Activated CD4-positive, alpha-beta memory T cell treated with anti-CD3 and anti-CD28 coated beads for 36 hours (primary cell): ENCODE measurements at regions not wholly inside any gene's neighbourhood (a gene's known extent, or its start where the extent isn't known, plus 50 kb on each side); places are given as distances from the start of the nearest gene placed in this dataset.

ENCODE experiments used
- CTCF ChIA-PET: fragments of 350-600 bp; sonication (Branson Sonifier 250); formaldehyde crosslinking; loops from one replicate; lab custom pipeline; 2021; ENCODE audit warnings: antibody characterized with exemption, inconsistent platforms; lab: Charles Lee
- POLR2A ChIA-PET: fragments of 350-600 bp; sonication (Branson Sonifier 250); formaldehyde crosslinking; loops from one replicate; lab custom pipeline; 2021; ENCODE audit warnings: antibody characterized with exemption; lab: Charles Lee
- DNase-seq: peaks from one replicate; pipeline ENCODE4 v3.0.0-alpha.2; 2020
- H3K27ac Mint-ChIP-seq: one replicate; pipeline ENCODE4 v1.8.0; 2021; ENCODE audit warnings: mixed read lengths
- H3K27me3 Mint-ChIP-seq: one replicate; pipeline ENCODE4 v1.8.0; 2021; ENCODE audit warnings: mixed read lengths
- H3K36me3 Mint-ChIP-seq: one replicate; pipeline ENCODE4 v1.8.0; 2021; ENCODE audit warnings: mixed read lengths
- H3K4me1 Mint-ChIP-seq: one replicate; pipeline ENCODE4 v1.8.0; 2021; ENCODE audit warnings: low read depth, mixed read lengths
- H3K4me3 Mint-ChIP-seq: one replicate; pipeline ENCODE4 v1.8.0; 2021; ENCODE audit warnings: mild to moderate bottlenecking, mixed read lengths
- H3K9me3 Mint-ChIP-seq: one replicate; pipeline ENCODE4 v1.8.0; 2021; ENCODE audit warnings: mixed read lengths
- intact Hi-C: fragments of 100-400 bp; cut with micrococcal nuclease; formaldehyde crosslinking; loops from one replicate; pipeline ENCODE4 v1.15.1; 2023

DNA sequence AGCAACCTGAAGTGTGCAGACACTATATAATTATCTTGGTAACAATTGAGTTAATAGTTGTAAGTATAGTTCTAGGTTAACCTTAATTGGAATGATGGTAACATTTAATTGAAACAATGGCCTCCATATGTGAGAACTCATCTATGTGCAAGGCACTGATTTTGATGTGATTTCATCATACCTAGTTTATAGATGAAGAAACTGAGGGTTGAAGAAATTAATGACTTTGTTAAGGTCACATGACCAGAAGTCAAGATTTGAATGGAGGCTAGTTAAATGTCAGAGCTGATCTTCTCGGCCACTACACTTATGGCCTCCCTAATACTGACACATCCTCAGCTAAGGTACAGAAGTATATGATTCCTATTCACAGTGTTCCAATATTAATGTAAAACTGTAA, 128.2 kb upstream of the PSMD7 start:
- ChIA-PET POLR2A (no interaction called here), CTCF (no interaction called here)
- Mint-ChIP-seq H3K36me3 (no peaks in the 10 kb centered on the region), H3K27ac (no peak overlapping the region), H3K4me3 (no peak overlapping the region), H3K4me1 (no peaks in the 10 kb centered on the region), H3K27me3 (peaks cover 2% of the 10 kb centered on the region), H3K9me3 (peaks cover 4% of the 10 kb centered on the region)
- intact Hi-C loops = no loop called here
- no peak for DNase-seq

DNA sequence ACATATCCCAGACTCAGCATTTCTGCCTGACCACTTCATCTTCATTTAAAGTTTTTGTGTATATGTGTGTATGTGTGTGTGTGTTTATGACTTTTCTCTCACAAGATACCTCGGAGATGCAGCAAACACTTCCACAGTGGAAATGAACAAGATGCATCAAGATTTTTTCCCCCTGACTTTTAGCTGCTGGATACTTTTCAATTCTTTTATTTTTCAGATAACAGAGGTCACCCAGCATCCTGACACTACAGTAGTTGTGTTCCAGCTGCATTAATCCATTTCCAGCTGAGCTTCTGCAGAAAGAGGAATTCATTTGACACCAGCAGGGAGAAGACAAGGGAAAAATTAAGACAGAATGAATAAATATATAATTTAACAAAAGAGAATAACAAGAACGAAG, 130.2 kb upstream of the PSMD7 start:
- ChIA-PET POLR2A (no interaction called here), CTCF (no interaction called here)
- Mint-ChIP-seq H3K36me3 (no peaks in the 10 kb centered on the region), H3K9me3 (peaks cover 7% of the 10 kb centered on the region), H3K4me1 (no peaks in the 10 kb centered on the region), H3K27ac (no peak overlapping the region), H3K27me3 (peaks cover 2% of the 10 kb centered on the region), H3K4me3 (no peak overlapping the region)
- intact Hi-C loops = no loop called here
- no peak for DNase-seq

DNA sequence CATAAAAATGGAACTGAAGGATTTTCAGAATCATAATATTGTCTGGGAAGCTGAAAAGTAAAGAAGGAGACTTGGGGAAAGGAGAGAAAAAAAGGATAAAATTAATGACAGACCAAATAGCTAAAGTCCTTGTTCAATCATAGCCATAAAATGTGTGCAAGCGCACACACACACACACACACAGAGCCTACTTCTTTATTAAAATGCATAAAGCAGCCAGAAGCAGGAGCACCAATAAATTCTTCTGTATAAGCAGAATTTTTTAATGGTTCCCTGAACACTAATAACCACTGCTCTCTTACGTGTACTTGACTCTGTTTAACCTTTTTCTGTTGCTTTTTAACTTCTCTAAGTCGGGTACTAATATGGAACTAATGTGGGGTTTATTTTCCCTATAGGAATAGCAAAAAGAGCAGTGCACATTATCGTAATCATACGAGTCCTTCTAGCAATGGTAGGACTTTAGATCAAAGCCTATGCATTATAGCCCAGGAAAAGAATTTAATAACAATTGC, 131.0 kb upstream of the PSMD7 start:
- no peaks in the 10 kb centered on the region for H3K4me1 Mint-ChIP-seq

DNA sequence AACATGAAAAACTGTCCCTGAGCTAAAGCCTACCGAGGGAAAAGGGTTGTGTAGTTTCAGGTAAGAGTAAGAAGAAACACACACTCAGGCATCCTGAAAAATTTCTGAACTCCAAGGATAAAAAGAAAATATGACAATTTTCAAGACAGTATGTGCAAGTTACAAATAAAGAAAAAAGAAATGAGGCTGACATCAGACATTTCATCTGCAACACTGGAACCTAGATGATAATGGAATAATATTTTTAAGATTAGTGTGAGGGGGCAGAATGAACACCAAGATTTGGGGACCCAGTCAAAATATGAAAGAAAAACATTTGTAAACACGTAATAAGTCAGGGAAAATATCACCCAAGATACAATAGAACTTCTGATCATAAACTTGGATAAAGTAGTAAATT, 135.9 kb upstream of the PSMD7 start:
- POLR2A ChIA-PET = no interaction called here
- Mint-ChIP-seq H3K9me3 (peaks cover 14% of the 10 kb centered on the region), H3K27me3 (no peaks in the 10 kb centered on the region), H3K4me1 (no peaks in the 10 kb centered on the region), H3K4me3 (no peak overlapping the region), H3K27ac (no peak overlapping the region), H3K36me3 (no peaks in the 10 kb centered on the region)
- no peak for DNase-seq
- intact Hi-C loops = no loop called here
- CTCF ChIA-PET = no interaction called here

More for the DNA sequence above, 131.0 kb upstream of the PSMD7 start:
- no peak overlapping the region for H3K4me3 Mint-ChIP-seq
- no peak for DNase-seq
- ChIA-PET POLR2A (no interaction called here), CTCF (no interaction called here)
- intact Hi-C loops = no loop called here
- H3K36me3 Mint-ChIP-seq = no peaks in the 10 kb centered on the region
- peaks cover 12% of the 10 kb centered on the region for H3K9me3 Mint-ChIP-seq
- peaks cover 2% of the 10 kb centered on the region for H3K27me3 Mint-ChIP-seq
- H3K27ac Mint-ChIP-seq = no peak overlapping the region

DNA sequence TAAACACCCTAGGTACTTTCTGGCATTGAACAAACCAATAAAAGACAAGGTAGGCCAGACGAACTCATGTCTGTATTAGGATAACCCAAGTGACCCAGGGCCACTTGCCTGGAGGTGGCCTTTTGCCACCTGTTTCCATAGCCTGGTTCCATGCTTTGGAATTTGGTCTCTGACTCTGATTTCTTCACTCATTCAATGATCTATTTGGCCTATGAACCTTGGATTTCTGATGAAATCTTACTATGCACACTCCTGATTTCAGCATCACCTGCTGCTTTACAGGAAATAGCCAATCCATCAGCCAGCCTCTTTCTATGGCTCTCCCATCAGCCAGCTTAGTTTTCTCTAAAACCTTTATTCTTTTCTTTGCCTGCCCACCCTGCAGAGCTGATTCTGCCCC, 142.8 kb upstream of the PSMD7 start:
- Mint-ChIP-seq H3K36me3 (no peaks in the 10 kb centered on the region), H3K4me3 (no peak overlapping the region), H3K27me3 (peaks cover 2% of the 10 kb centered on the region), H3K4me1 (no peaks in the 10 kb centered on the region), H3K9me3 (peaks cover 6% of the 10 kb centered on the region), H3K27ac (no peak overlapping the region)
- POLR2A ChIA-PET = no interaction called here
- CTCF ChIA-PET = no interaction called here
- no peak for DNase-seq
- intact Hi-C loops = no loop called here

DNA sequence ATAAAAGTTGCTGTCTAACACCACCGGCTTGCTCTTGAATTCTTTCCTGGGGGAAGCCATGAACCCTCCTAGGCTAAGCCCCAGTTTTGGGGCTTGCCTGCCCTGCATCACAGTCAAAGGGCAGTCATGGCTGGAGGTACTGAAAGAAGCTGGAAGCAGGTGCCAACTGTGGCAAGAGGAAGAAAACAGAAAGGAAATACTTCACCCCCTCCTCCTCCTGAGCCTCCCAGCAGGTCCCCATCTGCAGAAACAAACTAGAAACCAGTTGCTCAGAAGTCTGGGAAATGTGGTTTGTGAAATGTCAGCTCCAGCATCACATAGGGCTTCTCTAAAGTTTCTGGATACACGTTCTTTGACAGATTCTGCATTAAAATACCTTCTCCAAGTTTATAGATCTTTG, 150.0 kb upstream of the PSMD7 start:
- Mint-ChIP-seq H3K4me3 (no peak overlapping the region), H3K27ac (no peak overlapping the region), H3K27me3 (peaks cover 2% of the 10 kb centered on the region), H3K36me3 (no peaks in the 10 kb centered on the region), H3K9me3 (peaks cover under 1% of the 10 kb centered on the region), H3K4me1 (no peaks in the 10 kb centered on the region)
- intact Hi-C loops = no loop called here
- POLR2A ChIA-PET = no interaction called here
- no peak for DNase-seq
- CTCF ChIA-PET = no interaction called here

DNA sequence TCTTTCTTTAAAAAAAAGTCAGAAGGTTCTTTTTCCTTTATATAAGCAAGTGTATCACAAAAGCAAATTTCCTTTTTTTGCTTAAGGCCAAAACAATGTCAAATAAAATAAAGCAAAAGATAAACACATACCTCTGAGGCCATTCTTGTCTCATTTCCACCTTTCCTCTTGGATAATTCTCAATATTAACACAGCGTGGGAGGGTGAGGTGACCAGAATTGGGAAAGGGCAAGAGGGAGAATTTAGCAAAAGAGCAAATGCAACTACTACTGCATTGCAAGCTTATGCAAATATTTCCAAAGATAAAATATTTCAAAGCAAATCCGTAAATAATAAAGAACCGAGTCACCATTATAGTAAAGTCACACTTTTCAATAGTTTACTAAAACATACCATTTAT, 153.4 kb upstream of the PSMD7 start:
- no peaks in the 10 kb centered on the region for H3K36me3 Mint-ChIP-seq
- intact Hi-C loops = no loop called here
- no peaks in the 10 kb centered on the region for H3K27me3 Mint-ChIP-seq
- no peaks in the 10 kb centered on the region for H3K4me1 Mint-ChIP-seq
- ChIA-PET CTCF (no interaction called here), POLR2A (no interaction called here)
- DNase-seq = no peak
- no peaks in the 10 kb centered on the region for H3K9me3 Mint-ChIP-seq
- H3K27ac Mint-ChIP-seq = no peak overlapping the region
- no peak overlapping the region for H3K4me3 Mint-ChIP-seq

DNA sequence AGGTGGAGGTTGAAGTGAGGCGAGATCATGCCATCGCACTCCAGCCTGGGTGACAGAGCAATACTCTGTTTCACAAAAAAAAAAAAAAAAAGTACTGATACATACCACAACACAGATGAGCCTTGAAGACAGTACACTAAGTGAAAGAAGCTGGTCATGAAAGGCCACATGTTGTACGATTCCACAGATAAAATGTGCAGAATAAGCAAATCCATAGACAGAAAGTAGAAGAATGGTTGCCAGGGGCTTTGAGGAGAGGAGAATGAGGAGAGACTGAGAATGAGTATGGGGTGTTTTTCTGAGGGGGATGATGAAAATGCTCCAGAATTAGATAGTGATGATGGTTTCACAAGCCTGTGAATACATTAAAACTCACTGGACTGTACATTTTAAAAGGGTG, 155.6 kb upstream of the PSMD7 start:
- intact Hi-C loops = no loop called here
- no peaks in the 10 kb centered on the region for H3K27me3 Mint-ChIP-seq
- POLR2A ChIA-PET = no interaction called here

DNA sequence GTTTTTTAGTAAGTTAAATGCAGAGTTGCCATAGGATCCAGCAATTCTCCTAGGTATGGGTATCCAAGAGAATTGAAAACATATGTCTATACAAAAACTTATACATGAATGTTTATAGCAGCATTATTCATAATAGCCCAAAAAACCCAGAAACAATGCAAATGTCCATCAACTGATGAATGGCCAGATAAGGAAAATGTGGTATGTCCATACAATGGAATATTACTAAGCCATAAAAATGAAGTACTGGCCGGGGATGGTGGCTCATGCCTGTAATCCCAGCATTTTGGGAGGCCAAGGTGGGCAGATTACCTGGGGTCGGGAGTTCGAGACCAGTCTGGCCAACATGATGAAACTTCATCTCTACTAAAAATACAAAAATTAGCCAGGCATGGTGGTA, 156.1 kb upstream of the PSMD7 start:
- intact Hi-C loops = no loop called here
- POLR2A ChIA-PET = no interaction called here
- H3K36me3 Mint-ChIP-seq = no peaks in the 10 kb centered on the region
- H3K27me3 Mint-ChIP-seq = no peaks in the 10 kb centered on the region
- CTCF ChIA-PET = no interaction called here
- no peak overlapping the region for H3K4me3 Mint-ChIP-seq
- no peaks in the 10 kb centered on the region for H3K4me1 Mint-ChIP-seq
- DNase-seq = no peak
- no peak overlapping the region for H3K27ac Mint-ChIP-seq
- H3K9me3 Mint-ChIP-seq = no peaks in the 10 kb centered on the region

More for the DNA sequence above, 155.6 kb upstream of the PSMD7 start:
- DNase-seq = no peak
- Mint-ChIP-seq H3K27ac (no peak overlapping the region), H3K36me3 (no peaks in the 10 kb centered on the region), H3K4me3 (no peak overlapping the region), H3K9me3 (no peaks in the 10 kb centered on the region), H3K4me1 (no peaks in the 10 kb centered on the region)
- CTCF ChIA-PET = no interaction called here

DNA sequence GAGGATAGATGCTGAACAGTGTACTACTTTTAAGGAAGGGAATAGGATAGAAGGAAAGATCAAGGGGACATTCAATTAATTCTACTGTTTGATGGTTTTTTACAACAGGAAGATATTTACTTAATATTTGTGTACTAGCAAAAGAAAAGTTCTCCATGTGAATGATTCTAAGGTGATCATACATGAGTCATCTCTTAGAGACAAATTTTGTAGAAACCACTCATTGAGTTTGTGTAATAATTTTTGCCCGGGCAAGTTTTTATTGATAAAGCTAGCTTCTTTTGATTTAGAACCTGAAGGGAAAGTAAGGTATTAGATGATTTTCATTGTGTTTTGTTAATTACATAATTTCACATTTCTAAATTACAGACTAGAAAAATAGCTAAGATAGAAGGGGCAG, 172.8 kb upstream of the PSMD7 start:
- DNase-seq = no peak
- ChIA-PET POLR2A (no interaction called here), CTCF (interaction anchor here (1.0 kb wide), 1 partner anchor 16 kb away, joined by 3 read pairs; no protein-coding TSS in a partner anchor)
- no peak overlapping the region for H3K4me3 Mint-ChIP-seq
- intact Hi-C loops = no loop called here
- no peak overlapping the region for H3K27ac Mint-ChIP-seq
- no peaks in the 10 kb centered on the region for H3K36me3 Mint-ChIP-seq
- H3K4me1 Mint-ChIP-seq = no peaks in the 10 kb centered on the region
- H3K9me3 Mint-ChIP-seq = peaks cover 9% of the 10 kb centered on the region
- peaks cover 1% of the 10 kb centered on the region for H3K27me3 Mint-ChIP-seq

DNA sequence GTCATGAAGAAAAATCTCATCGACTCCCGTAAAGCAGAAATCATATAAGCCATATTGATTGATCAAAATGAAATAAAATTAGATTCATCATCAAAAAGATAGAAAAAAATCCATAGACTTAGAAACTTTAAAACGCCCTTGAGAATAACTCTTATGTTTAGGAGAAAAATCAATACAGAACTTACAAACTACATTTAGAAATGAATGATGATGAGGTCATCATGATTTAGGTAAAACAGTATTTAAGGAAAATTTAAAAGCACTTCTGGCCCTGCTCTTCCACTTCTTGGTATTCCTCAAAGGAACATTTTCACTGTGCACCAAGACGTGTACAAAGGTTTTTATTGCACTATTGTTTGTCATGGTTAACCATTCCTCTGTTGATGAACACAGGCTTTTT, 173.4 kb upstream of the PSMD7 start:
- CTCF ChIA-PET = no interaction called here

DNA sequence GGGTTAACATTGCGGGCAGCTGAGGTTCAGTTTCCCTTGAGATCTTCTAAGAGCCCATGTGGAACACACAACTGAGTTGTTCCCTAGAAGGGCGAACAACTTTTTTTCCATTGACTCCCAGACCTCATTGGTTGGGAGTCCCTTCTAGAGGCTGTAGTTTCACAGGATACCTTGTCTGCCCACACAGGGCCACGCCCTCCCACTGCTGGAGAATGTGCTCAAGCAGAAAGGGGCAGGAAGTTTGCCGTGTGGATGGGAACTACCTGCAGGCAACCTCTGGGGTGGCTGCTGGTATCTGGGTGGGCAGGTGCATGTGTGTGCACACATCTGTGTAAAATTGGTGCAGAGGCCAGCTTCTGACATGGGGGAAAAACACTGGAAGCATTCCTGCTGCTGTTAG, 178.8 kb upstream of the PSMD7 start:
- Mint-ChIP-seq H3K36me3 (no peaks in the 10 kb centered on the region), H3K9me3 (no peaks in the 10 kb centered on the region), H3K27me3 (peaks cover 1% of the 10 kb centered on the region), H3K4me1 (no peaks in the 10 kb centered on the region), H3K4me3 (no peak overlapping the region), H3K27ac (no peak overlapping the region)
- DNase-seq = no peak
- ChIA-PET POLR2A (no interaction called here), CTCF (interaction anchor here (2.1 kb wide), 1 partner anchor 10 kb away, joined by 8 read pairs; no protein-coding TSS in a partner anchor)
- intact Hi-C loops = no loop called here

More for the DNA sequence above, 173.4 kb upstream of the PSMD7 start:
- Mint-ChIP-seq H3K27ac (no peak overlapping the region), H3K4me3 (no peak overlapping the region), H3K9me3 (peaks cover 9% of the 10 kb centered on the region), H3K36me3 (no peaks in the 10 kb centered on the region), H3K27me3 (peaks cover 1% of the 10 kb centered on the region), H3K4me1 (no peaks in the 10 kb centered on the region)
- no peak for DNase-seq
- intact Hi-C loops = no loop called here
- POLR2A ChIA-PET = no interaction called here

DNA sequence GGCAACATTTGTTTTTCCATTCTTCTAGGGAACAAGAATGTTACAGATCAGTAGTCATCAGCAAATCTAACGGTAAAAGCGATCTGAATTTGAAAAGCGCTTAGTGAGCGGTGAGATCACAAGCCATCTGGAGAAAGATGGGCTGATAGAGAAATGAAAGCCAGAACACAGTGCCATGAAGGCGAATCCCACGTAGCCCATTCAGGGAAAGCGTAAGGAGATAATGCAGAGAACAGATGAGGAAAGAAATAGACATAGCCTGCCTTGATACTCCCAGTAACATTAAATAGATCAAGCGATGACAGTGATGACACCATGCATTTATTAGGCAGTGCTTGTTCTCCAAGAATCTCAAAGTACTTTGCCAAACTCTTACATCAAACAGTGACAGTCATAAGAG, 183.1 kb upstream of the PSMD7 start:
- no peaks in the 10 kb centered on the region for H3K9me3 Mint-ChIP-seq
- ChIA-PET CTCF (no interaction called here), POLR2A (no interaction called here)
- H3K4me3 Mint-ChIP-seq = no peak overlapping the region
- no peak overlapping the region for H3K27ac Mint-ChIP-seq
- intact Hi-C loops = no loop called here
- no peak for DNase-seq
- no peaks in the 10 kb centered on the region for H3K4me1 Mint-ChIP-seq
- H3K27me3 Mint-ChIP-seq = no peaks in the 10 kb centered on the region
- H3K36me3 Mint-ChIP-seq = no peaks in the 10 kb centered on the region
